GM23338 (cell line): ENCODE measurements at regions not wholly inside any gene's neighbourhood (a gene's known extent, or its start where the extent isn't known, plus 50 kb on each side); places are given as distances from the start of the nearest gene placed in this dataset.

ENCODE experiments used
- ATAC-seq: fragments of 200-7000 bp; cut with Tn5 transposase; 3 replicates; pipeline ENCODE4 v1.9.1; 2020
- DNase-seq: peaks from one replicate; pipeline ENCODE4 v3.0.0-alpha.2; 2015; ENCODE audit warnings: low spot score
- H2AFZ ChIP-seq: fragments of 200-600 bp; sonication (generic); 2 replicates; pipeline ENCODE4 v1.8.0; 2016; ENCODE audit warnings: antibody characterized with exemption, mild to moderate bottlenecking, moderate library complexity
- H3F3A ChIP-seq: fragments of 200-600 bp; sonication (generic); replicated peaks from 2 replicates; pipeline ENCODE4 v1.8.0; 2017; ENCODE audit warnings: antibody characterized with exemption, mixed run types, low read depth
- H3K27ac ChIP-seq: fragments of 200-600 bp; sonication (generic); 2 replicates; pipeline ENCODE4 v1.6.1; 2016; ENCODE audit warnings: low read depth
- H3K27me3 ChIP-seq: fragments of 200-600 bp; sonication (generic); 2 replicates; pipeline ENCODE4 v1.8.0; 2016; ENCODE audit warnings: mild to moderate bottlenecking, mixed run types, moderate library complexity; ENCODE audit not compliant: insufficient read depth
- H3K36me3 ChIP-seq: fragments of 200-600 bp; sonication (generic); 2 replicates; pipeline ENCODE4 v1.8.0; 2016; ENCODE audit warnings: mild to moderate bottlenecking; ENCODE audit not compliant: insufficient read depth
- H3K4me1 ChIP-seq: fragments of 200-600 bp; sonication (generic); 2 replicates; pipeline ENCODE4 v1.8.0; 2016; ENCODE audit warnings: mild to moderate bottlenecking, moderate library complexity; ENCODE audit not compliant: insufficient read depth
- H3K4me2 ChIP-seq: fragments of 200-600 bp; sonication (generic); 2 replicates; pipeline ENCODE4 v1.7.1; 2017; ENCODE audit warnings: mixed run types
- H3K4me3 ChIP-seq: fragments of 200-600 bp; sonication (generic); 2 replicates; pipeline ENCODE4 v1.6.1; 2016; ENCODE audit warnings: mixed run types
- H3K79me2 ChIP-seq: fragments of 200-600 bp; sonication (generic); replicated peaks from 2 replicates; pipeline ENCODE4 v1.8.0; 2017; ENCODE audit warnings: mild to moderate bottlenecking; ENCODE audit not compliant: insufficient read depth
- H3K9me2 ChIP-seq: fragments of 200-600 bp; sonication (generic); 2 replicates; pipeline ENCODE4 v1.8.0; 2017; ENCODE audit not compliant: insufficient read depth
- H4K20me1 ChIP-seq: fragments of 200-600 bp; sonication (generic); replicated peaks from 2 replicates; pipeline ENCODE4 v1.8.0; 2017; ENCODE audit warnings: mild to moderate bottlenecking; ENCODE audit not compliant: insufficient read depth
- H3K27ac Mint-ChIP-seq: 2 replicates; pipeline ENCODE4 v1.8.0; 2020; ENCODE audit warnings: inconsistent platforms, mild to moderate bottlenecking, moderate library complexity, mixed read lengths
- H3K27me3 Mint-ChIP-seq: 3 replicates; pipeline ENCODE4 v1.8.0; 2022; ENCODE audit warnings: low read depth, mild to moderate bottlenecking, moderate library complexity, mixed read lengths, inconsistent platforms; ENCODE audit not compliant: insufficient read depth, poor library complexity
- H3K36me3 Mint-ChIP-seq: 3 replicates; pipeline ENCODE4 v1.8.0; 2021; ENCODE audit warnings: low read depth, mild to moderate bottlenecking, inconsistent platforms, moderate library complexity, mixed read lengths
- H3K4me1 Mint-ChIP-seq: 3 replicates; pipeline ENCODE4 v1.8.0; 2020; ENCODE audit warnings: mild to moderate bottlenecking, inconsistent platforms, mixed read lengths
- H3K4me3 Mint-ChIP-seq: 3 replicates; pipeline ENCODE4 v1.8.0; 2021; ENCODE audit warnings: moderate library complexity, mild to moderate bottlenecking, inconsistent platforms, mixed read lengths
- H3K9me3 Mint-ChIP-seq: 3 replicates; pipeline ENCODE4 v1.8.0; 2020; ENCODE audit warnings: moderate library complexity, mild to moderate bottlenecking, inconsistent platforms, mixed read lengths
- CREB1 ChIP-seq: fragments of 250-450 bp; sonication (Bioruptor Pico); IDR thresholded peaks from 2 replicates; pipeline ENCODE4 v1.5.0; 2020; ENCODE audit warnings: low read depth, mild to moderate bottlenecking, moderate library complexity
- ETS1 ChIP-seq: IDR thresholded peaks from 2 replicates; pipeline ENCODE4 v1.6.1; 2016; ENCODE audit warnings: antibody characterized with exemption
- EZH2 ChIP-seq: fragments of 200-600 bp; sonication (generic); IDR thresholded peaks from one replicate; pipeline ENCODE4 v1.8.0; 2017; ENCODE audit warnings: antibody characterized with exemption, mild to moderate bottlenecking, low read depth; ENCODE audit not compliant: unreplicated experiment
- EZH2phosphoT487 ChIP-seq: fragments of 200-600 bp; sonication (generic); IDR thresholded peaks from one replicate; pipeline ENCODE4 v1.8.1; 2018; ENCODE audit warnings: antibody characterized with exemption; ENCODE audit not compliant: unreplicated experiment
- JUNB ChIP-seq: IDR thresholded peaks from one replicate; pipeline ENCODE4 v1.6.1; 2016; ENCODE audit warnings: antibody characterized with exemption; ENCODE audit not compliant: unreplicated experiment
- NANOG ChIP-seq: IDR thresholded peaks from 2 replicates; pipeline ENCODE4 v1.6.1; 2016; ENCODE audit warnings: antibody characterized with exemption, borderline replicate concordance
- POLR2AphosphoS5 ChIP-seq: IDR thresholded peaks from 2 replicates; pipeline ENCODE4 v1.6.1; 2016; ENCODE audit warnings: antibody characterized with exemption, low read depth
- REST ChIP-seq: IDR thresholded peaks from one replicate; pipeline ENCODE4 v1.6.1; 2018; ENCODE audit warnings: antibody characterized with exemption; ENCODE audit not compliant: unreplicated experiment
- STAT1 ChIP-seq: IDR thresholded peaks from one replicate; pipeline ENCODE4 v1.6.1; 2016; ENCODE audit warnings: antibody characterized with exemption; ENCODE audit not compliant: unreplicated experiment
- ZNF114 ChIP-seq: fragments of 250-450 bp; sonication (Bioruptor Pico); IDR thresholded peaks from 2 replicates; pipeline ENCODE4 v1.5.0; 2020; ENCODE audit warnings: mild to moderate bottlenecking, moderate library complexity
- ZNF331 ChIP-seq: fragments of 250-450 bp; sonication (Bioruptor Pico); IDR thresholded peaks from 2 replicates; pipeline ENCODE4 v1.5.0; 2020; ENCODE audit warnings: low read depth, mild to moderate bottlenecking, moderate library complexity
- ZNF462 ChIP-seq: fragments of 250-450 bp; sonication (Bioruptor Pico); IDR thresholded peaks from 2 replicates; pipeline ENCODE4 v1.5.0; 2020; ENCODE audit warnings: mild to moderate bottlenecking, moderate library complexity
- TF ChIP-seq, protein P1 (sequence below), 2 experiments: fragments of 200-600 bp in 1 of 2; sonication (generic) in 1 of 2; conservative IDR thresholded peaks; 2 replicates each; pipeline versions ENCODE4 v1.5.1 to v1.6.1; 2016 to 2017; ENCODE audit warnings: antibody characterized with exemption in 2 of 2, low read depth in 2 of 2, mild to moderate bottlenecking in 2 of 2, moderate library complexity in 1 of 2

DNA sequence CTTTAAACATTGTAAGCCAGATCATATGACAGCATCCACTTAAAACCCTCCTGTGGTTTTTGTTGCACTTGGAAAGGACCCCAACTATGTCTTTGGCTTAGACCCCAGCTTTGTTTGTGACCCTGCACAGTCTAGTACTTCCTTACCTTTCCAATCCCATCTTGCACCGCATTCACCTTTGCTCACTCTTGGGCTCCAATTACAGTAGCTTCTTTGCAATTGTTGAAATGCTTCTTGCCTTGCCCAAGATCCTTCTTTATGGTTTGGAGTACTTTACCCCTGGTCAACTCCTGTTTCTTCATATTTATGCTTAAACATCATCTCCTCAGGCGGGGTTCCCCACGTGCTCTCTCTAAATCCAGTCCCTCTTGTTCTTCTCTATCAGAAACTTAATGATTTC lies 162.6 kb downstream of the PTEN start:
- H3K36me3 ChIP-seq, result no peaks in the 10 kb centered on the region
- H3K79me2 ChIP-seq, result no peaks in the 10 kb centered on the region
- DNase-seq, result no peak
- TF ChIP-seq JUNB, result no peak
- no peak for TF ChIP-seq ZNF331
- no peak for TF ChIP-seq STAT1
- no peak for TF ChIP-seq ETS1
- no peak for TF ChIP-seq ZNF114
- TF ChIP-seq REST, result no peak
- TF ChIP-seq, protein P1, sequence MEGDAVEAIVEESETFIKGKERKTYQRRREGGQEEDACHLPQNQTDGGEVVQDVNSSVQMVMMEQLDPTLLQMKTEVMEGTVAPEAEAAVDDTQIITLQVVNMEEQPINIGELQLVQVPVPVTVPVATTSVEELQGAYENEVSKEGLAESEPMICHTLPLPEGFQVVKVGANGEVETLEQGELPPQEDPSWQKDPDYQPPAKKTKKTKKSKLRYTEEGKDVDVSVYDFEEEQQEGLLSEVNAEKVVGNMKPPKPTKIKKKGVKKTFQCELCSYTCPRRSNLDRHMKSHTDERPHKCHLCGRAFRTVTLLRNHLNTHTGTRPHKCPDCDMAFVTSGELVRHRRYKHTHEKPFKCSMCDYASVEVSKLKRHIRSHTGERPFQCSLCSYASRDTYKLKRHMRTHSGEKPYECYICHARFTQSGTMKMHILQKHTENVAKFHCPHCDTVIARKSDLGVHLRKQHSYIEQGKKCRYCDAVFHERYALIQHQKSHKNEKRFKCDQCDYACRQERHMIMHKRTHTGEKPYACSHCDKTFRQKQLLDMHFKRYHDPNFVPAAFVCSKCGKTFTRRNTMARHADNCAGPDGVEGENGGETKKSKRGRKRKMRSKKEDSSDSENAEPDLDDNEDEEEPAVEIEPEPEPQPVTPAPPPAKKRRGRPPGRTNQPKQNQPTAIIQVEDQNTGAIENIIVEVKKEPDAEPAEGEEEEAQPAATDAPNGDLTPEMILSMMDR (conservative IDR thresholded peaks at IDR 0.05; ENCODE audit: low read depth in 2 of 2), result no peak
- no peak for TF ChIP-seq CREB1
- TF ChIP-seq EZH2, result no peak
- no peak for TF ChIP-seq ZNF462 (CRISPR knock-in tag)
- no peak for TF ChIP-seq NANOG
- TF ChIP-seq POLR2AphosphoS5, result no peak
- TF ChIP-seq EZH2phosphoT487, result no peak
- H3K9me2 ChIP-seq, result no peaks in the 10 kb centered on the region
- Mint-ChIP-seq H3K36me3 (no peaks in the 10 kb centered on the region), H3K9me3 (no peaks in the 10 kb centered on the region), H3K4me1 (peaks cover 9% of the 10 kb centered on the region), H3K27ac (no peak overlapping the region), H3K27me3 (no peaks in the 10 kb centered on the region), H3K4me3 (no peak overlapping the region)
- H2AFZ ChIP-seq, result peak overlapping the region; percentile 19
- H3K27ac ChIP-seq, result no peak overlapping the region
- H3F3A ChIP-seq, result no peaks in the 10 kb centered on the region
- ATAC-seq, result no peak
- H3K4me2 ChIP-seq, result no peak overlapping the region
- H3K4me1 ChIP-seq, result no peaks in the 10 kb centered on the region
- H3K4me3 ChIP-seq, result no peak overlapping the region
- H4K20me1 ChIP-seq, result no peaks in the 10 kb centered on the region
- no peaks in the 10 kb centered on the region for H3K27me3 ChIP-seq
